GM23338 (cell line): ENCODE measurements at regions not wholly inside any gene's neighbourhood (a gene's known extent, or its start where the extent isn't known, plus 50 kb on each side); places are given as distances from the start of the nearest gene placed in this dataset.

Experiments
- ATAC-seq: fragments of 200-7000 bp; cut with Tn5 transposase; 3 replicates; pipeline ENCODE4 v1.9.1; 2020
- DNase-seq: peaks from one replicate; pipeline ENCODE4 v3.0.0-alpha.2; 2015; ENCODE audit warnings: low spot score
- H2AFZ ChIP-seq: fragments of 200-600 bp; sonication (generic); 2 replicates; pipeline ENCODE4 v1.8.0; 2016; ENCODE audit warnings: antibody characterized with exemption, mild to moderate bottlenecking, moderate library complexity
- H3F3A ChIP-seq: fragments of 200-600 bp; sonication (generic); replicated peaks from 2 replicates; pipeline ENCODE4 v1.8.0; 2017; ENCODE audit warnings: antibody characterized with exemption, mixed run types, low read depth
- H3K27ac ChIP-seq: fragments of 200-600 bp; sonication (generic); 2 replicates; pipeline ENCODE4 v1.6.1; 2016; ENCODE audit warnings: low read depth
- H3K27me3 ChIP-seq: fragments of 200-600 bp; sonication (generic); 2 replicates; pipeline ENCODE4 v1.8.0; 2016; ENCODE audit warnings: mild to moderate bottlenecking, mixed run types, moderate library complexity; ENCODE audit not compliant: insufficient read depth
- H3K36me3 ChIP-seq: fragments of 200-600 bp; sonication (generic); 2 replicates; pipeline ENCODE4 v1.8.0; 2016; ENCODE audit warnings: mild to moderate bottlenecking; ENCODE audit not compliant: insufficient read depth
- H3K4me1 ChIP-seq: fragments of 200-600 bp; sonication (generic); 2 replicates; pipeline ENCODE4 v1.8.0; 2016; ENCODE audit warnings: mild to moderate bottlenecking, moderate library complexity; ENCODE audit not compliant: insufficient read depth
- H3K4me2 ChIP-seq: fragments of 200-600 bp; sonication (generic); 2 replicates; pipeline ENCODE4 v1.7.1; 2017; ENCODE audit warnings: mixed run types
- H3K4me3 ChIP-seq: fragments of 200-600 bp; sonication (generic); 2 replicates; pipeline ENCODE4 v1.6.1; 2016; ENCODE audit warnings: mixed run types
- H3K79me2 ChIP-seq: fragments of 200-600 bp; sonication (generic); replicated peaks from 2 replicates; pipeline ENCODE4 v1.8.0; 2017; ENCODE audit warnings: mild to moderate bottlenecking; ENCODE audit not compliant: insufficient read depth
- H3K9me2 ChIP-seq: fragments of 200-600 bp; sonication (generic); 2 replicates; pipeline ENCODE4 v1.8.0; 2017; ENCODE audit not compliant: insufficient read depth
- H4K20me1 ChIP-seq: fragments of 200-600 bp; sonication (generic); replicated peaks from 2 replicates; pipeline ENCODE4 v1.8.0; 2017; ENCODE audit warnings: mild to moderate bottlenecking; ENCODE audit not compliant: insufficient read depth
- H3K27ac Mint-ChIP-seq: 2 replicates; pipeline ENCODE4 v1.8.0; 2020; ENCODE audit warnings: inconsistent platforms, mild to moderate bottlenecking, moderate library complexity, mixed read lengths
- H3K27me3 Mint-ChIP-seq: 3 replicates; pipeline ENCODE4 v1.8.0; 2022; ENCODE audit warnings: low read depth, mild to moderate bottlenecking, moderate library complexity, mixed read lengths, inconsistent platforms; ENCODE audit not compliant: insufficient read depth, poor library complexity
- H3K36me3 Mint-ChIP-seq: 3 replicates; pipeline ENCODE4 v1.8.0; 2021; ENCODE audit warnings: low read depth, mild to moderate bottlenecking, inconsistent platforms, moderate library complexity, mixed read lengths
- H3K4me1 Mint-ChIP-seq: 3 replicates; pipeline ENCODE4 v1.8.0; 2020; ENCODE audit warnings: mild to moderate bottlenecking, inconsistent platforms, mixed read lengths
- H3K4me3 Mint-ChIP-seq: 3 replicates; pipeline ENCODE4 v1.8.0; 2021; ENCODE audit warnings: moderate library complexity, mild to moderate bottlenecking, inconsistent platforms, mixed read lengths
- H3K9me3 Mint-ChIP-seq: 3 replicates; pipeline ENCODE4 v1.8.0; 2020; ENCODE audit warnings: moderate library complexity, mild to moderate bottlenecking, inconsistent platforms, mixed read lengths
- CREB1 ChIP-seq: fragments of 250-450 bp; sonication (Bioruptor Pico); IDR thresholded peaks from 2 replicates; pipeline ENCODE4 v1.5.0; 2020; ENCODE audit warnings: low read depth, mild to moderate bottlenecking, moderate library complexity
- CTCF ChIP-seq, 2 experiments: fragments of 200-600 bp in 1 of 2; sonication (generic) in 1 of 2; conservative IDR thresholded peaks; 2 replicates each; pipeline versions ENCODE4 v1.5.1 to v1.6.1; 2016 to 2017; ENCODE audit warnings: antibody characterized with exemption in 2 of 2, low read depth in 2 of 2, mild to moderate bottlenecking in 2 of 2, moderate library complexity in 1 of 2
- ETS1 ChIP-seq: IDR thresholded peaks from 2 replicates; pipeline ENCODE4 v1.6.1; 2016; ENCODE audit warnings: antibody characterized with exemption
- EZH2 ChIP-seq: fragments of 200-600 bp; sonication (generic); IDR thresholded peaks from one replicate; pipeline ENCODE4 v1.8.0; 2017; ENCODE audit warnings: antibody characterized with exemption, mild to moderate bottlenecking, low read depth; ENCODE audit not compliant: unreplicated experiment
- EZH2phosphoT487 ChIP-seq: fragments of 200-600 bp; sonication (generic); IDR thresholded peaks from one replicate; pipeline ENCODE4 v1.8.1; 2018; ENCODE audit warnings: antibody characterized with exemption; ENCODE audit not compliant: unreplicated experiment
- JUNB ChIP-seq: IDR thresholded peaks from one replicate; pipeline ENCODE4 v1.6.1; 2016; ENCODE audit warnings: antibody characterized with exemption; ENCODE audit not compliant: unreplicated experiment
- NANOG ChIP-seq: IDR thresholded peaks from 2 replicates; pipeline ENCODE4 v1.6.1; 2016; ENCODE audit warnings: antibody characterized with exemption, borderline replicate concordance
- POLR2AphosphoS5 ChIP-seq: IDR thresholded peaks from 2 replicates; pipeline ENCODE4 v1.6.1; 2016; ENCODE audit warnings: antibody characterized with exemption, low read depth
- ZNF114 ChIP-seq: fragments of 250-450 bp; sonication (Bioruptor Pico); IDR thresholded peaks from 2 replicates; pipeline ENCODE4 v1.5.0; 2020; ENCODE audit warnings: mild to moderate bottlenecking, moderate library complexity
- TF ChIP-seq, protein P1 (sequence below): fragments of 250-450 bp; sonication (Bioruptor Pico); IDR thresholded peaks from 2 replicates; pipeline ENCODE4 v1.5.0; 2020; ENCODE audit warnings: mild to moderate bottlenecking, moderate library complexity

DNA sequence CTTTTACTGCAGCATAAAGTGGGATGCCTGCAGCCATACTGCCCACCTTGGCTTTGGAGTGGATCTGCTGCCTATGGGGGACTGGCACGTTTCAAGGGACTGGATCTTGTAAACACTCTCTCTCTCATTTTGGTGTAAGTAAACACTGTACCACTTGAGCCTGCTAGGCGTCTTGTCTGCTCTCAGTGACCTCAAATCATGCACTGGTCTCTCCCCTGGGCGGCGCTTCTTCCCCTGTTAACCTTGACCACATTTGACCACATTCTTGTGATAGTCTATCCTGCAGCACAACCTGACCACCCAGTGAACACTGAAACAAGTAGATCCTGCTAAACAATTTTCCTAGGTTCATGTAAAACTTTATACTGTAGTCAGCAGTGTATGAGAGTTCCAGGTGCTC, 82.6 kb upstream of the HNMT start:
- no peaks in the 10 kb centered on the region for H3K36me3 ChIP-seq
- Mint-ChIP-seq H3K27me3 (peaks cover 2% of the 10 kb centered on the region), H3K36me3 (no peaks in the 10 kb centered on the region), H3K27ac (no peak overlapping the region), H3K9me3 (no peaks in the 10 kb centered on the region), H3K4me3 (no peak overlapping the region), H3K4me1 (peaks cover 9% of the 10 kb centered on the region; the same call in 2 of the 3 replicates)
- H3F3A ChIP-seq = no peaks in the 10 kb centered on the region
- H3K4me1 ChIP-seq = no peaks in the 10 kb centered on the region; the same call in 1 of the 2 replicates
- TF ChIP-seq POLR2AphosphoS5 = no peak
- TF ChIP-seq ETS1 = no peak
- TF ChIP-seq EZH2phosphoT487 = no peak
- TF ChIP-seq EZH2 = no peak
- TF ChIP-seq JUNB = no peak
- TF ChIP-seq, protein P1, sequence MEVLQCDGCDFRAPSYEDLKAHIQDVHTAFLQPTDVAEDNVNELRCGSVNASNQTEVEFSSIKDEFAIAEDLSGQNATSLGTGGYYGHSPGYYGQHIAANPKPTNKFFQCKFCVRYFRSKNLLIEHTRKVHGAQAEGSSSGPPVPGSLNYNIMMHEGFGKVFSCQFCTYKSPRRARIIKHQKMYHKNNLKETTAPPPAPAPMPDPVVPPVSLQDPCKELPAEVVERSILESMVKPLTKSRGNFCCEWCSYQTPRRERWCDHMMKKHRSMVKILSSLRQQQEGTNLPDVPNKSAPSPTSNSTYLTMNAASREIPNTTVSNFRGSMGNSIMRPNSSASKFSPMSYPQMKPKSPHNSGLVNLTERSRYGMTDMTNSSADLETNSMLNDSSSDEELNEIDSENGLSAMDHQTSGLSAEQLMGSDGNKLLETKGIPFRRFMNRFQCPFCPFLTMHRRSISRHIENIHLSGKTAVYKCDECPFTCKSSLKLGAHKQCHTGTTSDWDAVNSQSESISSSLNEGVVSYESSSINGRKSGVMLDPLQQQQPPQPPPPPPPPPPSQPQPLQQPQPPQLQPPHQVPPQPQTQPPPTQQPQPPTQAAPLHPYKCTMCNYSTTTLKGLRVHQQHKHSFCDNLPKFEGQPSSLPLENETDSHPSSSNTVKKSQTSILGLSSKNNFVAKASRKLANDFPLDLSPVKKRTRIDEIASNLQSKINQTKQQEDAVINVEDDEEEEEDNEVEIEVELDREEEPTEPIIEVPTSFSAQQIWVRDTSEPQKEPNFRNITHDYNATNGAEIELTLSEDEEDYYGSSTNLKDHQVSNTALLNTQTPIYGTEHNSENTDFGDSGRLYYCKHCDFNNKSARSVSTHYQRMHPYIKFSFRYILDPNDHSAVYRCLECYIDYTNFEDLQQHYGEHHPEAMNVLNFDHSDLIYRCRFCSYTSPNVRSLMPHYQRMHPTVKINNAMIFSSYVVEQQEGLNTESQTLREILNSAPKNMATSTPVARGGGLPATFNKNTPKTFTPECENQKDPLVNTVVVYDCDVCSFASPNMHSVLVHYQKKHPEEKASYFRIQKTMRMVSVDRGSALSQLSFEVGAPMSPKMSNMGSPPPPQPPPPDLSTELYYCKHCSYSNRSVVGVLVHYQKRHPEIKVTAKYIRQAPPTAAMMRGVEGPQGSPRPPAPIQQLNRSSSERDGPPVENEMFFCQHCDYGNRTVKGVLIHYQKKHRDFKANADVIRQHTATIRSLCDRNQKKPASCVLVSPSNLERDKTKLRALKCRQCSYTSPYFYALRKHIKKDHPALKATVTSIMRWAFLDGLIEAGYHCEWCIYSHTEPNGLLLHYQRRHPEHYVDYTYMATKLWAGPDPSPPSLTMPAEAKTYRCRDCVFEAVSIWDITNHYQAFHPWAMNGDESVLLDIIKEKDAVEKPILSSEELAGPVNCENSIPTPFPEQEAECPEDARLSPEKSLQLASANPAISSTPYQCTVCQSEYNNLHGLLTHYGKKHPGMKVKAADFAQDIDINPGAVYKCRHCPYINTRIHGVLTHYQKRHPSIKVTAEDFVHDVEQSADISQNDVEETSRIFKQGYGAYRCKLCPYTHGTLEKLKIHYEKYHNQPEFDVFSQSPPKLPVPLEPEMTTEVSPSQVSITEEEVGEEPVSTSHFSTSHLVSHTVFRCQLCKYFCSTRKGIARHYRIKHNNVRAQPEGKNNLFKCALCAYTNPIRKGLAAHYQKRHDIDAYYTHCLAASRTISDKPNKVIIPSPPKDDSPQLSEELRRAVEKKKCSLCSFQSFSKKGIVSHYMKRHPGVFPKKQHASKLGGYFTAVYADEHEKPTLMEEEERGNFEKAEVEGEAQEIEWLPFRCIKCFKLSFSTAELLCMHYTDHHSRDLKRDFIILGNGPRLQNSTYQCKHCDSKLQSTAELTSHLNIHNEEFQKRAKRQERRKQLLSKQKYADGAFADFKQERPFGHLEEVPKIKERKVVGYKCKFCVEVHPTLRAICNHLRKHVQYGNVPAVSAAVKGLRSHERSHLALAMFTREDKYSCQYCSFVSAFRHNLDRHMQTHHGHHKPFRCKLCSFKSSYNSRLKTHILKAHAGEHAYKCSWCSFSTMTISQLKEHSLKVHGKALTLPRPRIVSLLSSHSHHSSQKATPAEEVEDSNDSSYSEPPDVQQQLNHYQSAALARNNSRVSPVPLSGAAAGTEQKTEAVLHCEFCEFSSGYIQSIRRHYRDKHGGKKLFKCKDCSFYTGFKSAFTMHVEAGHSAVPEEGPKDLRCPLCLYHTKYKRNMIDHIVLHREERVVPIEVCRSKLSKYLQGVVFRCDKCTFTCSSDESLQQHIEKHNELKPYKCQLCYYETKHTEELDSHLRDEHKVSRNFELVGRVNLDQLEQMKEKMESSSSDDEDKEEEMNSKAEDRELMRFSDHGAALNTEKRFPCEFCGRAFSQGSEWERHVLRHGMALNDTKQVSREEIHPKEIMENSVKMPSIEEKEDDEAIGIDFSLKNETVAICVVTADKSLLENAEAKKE (CRISPR knock-in tag) = no peak
- no peak for TF ChIP-seq CTCF (conservative IDR thresholded peaks at IDR 0.05; ENCODE audit: low read depth in 2 of 2)
- TF ChIP-seq NANOG = no peak
- no peak for TF ChIP-seq CREB1 (CRISPR knock-in tag)
- no peak for TF ChIP-seq ZNF114 (CRISPR knock-in tag)
- H3K4me3 ChIP-seq = no peak overlapping the region
- H3K4me2 ChIP-seq = no peak overlapping the region
- no peaks in the 10 kb centered on the region for H3K79me2 ChIP-seq
- ATAC-seq (no peak), DNase-seq (no peak)
- H3K27me3 ChIP-seq = no peaks in the 10 kb centered on the region
- H3K9me2 ChIP-seq = no peaks in the 10 kb centered on the region
- peak overlapping the region; percentile 28; the same call in 1 of the 2 replicates for H2AFZ ChIP-seq
- no peaks in the 10 kb centered on the region for H4K20me1 ChIP-seq
- no peak overlapping the region for H3K27ac ChIP-seq
